ENCODE measurements at regions not wholly inside any gene's neighbourhood (a gene's known extent, or its start where the extent isn't known, plus 50 kb on each side); places are given as distances from the start of the nearest gene placed in this dataset.
"Not testable (repeated sequence)": the region's sequence is repeated elsewhere in the genome, so short reads cannot be mapped to it uniquely, and the experiment has no call there.

DNA sequence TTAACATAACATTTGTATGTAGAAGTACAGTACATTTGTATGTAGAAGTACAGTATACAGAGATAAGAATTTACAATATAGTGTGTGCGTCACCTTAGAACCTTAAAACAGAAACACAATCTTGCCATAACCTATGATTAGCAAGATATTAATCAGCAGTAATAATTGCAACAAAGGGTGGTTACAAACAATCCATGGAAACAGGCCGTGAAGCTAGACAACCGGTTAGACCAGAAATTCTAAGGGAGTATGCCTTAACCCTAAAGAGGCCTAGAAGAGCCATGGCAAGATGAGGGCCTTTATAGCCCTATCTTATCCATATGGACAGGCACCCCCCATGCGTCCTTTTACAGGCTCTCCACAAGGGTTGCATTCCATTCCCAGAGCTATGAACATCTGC lies 605.9 kb downstream of the KCNT2 start:
- not testable (repeated sequence) for DNase-seq (ENCODE audit: low read depth in 2 of 2)

DNA sequence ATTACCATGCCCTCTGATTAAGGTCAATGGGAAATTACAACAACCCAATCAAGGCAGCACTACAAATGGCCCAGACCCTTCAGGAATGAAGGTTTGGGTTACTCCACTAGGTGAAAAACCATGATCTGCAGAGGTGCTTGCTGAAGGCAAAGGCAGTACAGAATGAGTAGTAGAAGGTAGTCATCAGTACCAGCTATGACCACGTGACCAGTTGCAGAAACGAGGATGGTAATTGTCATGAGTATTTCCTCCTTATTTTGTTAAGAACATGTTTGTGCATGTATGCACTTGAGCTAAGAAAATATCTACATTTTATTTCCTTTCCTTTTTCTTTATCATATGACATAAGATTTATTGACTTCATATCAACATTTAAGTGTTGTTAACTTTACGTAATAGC lies 607.1 kb downstream of the KCNT2 start:
- no peak for DNase-seq (ENCODE audit: low read depth in 2 of 2)

DNA sequence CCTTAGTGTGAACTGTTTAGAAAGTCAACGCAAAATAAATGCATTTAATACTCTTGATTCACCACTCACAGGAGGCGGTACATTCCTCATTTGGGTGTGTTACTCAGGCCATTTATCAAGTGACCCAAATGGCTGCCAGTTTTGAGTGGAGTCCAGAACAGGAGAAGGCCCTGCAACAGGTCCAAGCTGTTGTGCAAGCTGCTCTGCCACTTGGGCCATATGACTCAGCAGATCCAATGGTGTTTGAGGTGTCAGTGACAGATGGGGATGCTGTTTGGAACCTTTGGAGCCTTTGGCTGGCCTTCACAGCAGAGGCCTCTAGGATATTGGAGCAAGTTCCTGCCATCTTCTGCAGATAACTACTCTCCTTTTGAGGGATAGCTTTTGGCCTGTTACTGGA lies 609.2 kb downstream of the KCNT2 start:
- no peak for DNase-seq (ENCODE audit: low read depth in 2 of 2)

GRCh38 chr1:195981448-195982139 lies 626.6 kb downstream of the KCNT2 start:
- peak; percentile 12 to 17 for DNase-seq (ENCODE audit: low read depth in 2 of 2)

DNA sequence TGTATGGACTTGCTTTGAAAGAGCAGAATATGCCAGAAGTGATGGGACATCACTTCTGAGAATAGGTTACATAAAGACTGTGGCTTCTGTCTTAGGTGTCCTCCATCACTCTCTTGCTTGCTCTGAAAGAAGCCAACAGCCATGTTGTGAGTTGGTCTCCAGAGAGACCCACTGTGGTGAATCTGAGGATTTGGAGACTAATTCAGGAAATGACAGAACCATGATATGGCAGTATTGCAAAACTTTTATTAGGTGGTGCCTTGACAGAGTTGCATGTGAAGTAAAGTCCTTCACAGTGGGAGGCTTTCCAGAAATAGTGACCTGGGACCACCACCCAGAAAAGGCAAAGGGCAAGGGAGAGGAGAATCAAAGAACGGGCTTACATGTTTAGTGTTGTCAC lies 628.6 kb downstream of the KCNT2 start:
- no peak for DNase-seq (ENCODE audit: low read depth in 2 of 2)

DNA sequence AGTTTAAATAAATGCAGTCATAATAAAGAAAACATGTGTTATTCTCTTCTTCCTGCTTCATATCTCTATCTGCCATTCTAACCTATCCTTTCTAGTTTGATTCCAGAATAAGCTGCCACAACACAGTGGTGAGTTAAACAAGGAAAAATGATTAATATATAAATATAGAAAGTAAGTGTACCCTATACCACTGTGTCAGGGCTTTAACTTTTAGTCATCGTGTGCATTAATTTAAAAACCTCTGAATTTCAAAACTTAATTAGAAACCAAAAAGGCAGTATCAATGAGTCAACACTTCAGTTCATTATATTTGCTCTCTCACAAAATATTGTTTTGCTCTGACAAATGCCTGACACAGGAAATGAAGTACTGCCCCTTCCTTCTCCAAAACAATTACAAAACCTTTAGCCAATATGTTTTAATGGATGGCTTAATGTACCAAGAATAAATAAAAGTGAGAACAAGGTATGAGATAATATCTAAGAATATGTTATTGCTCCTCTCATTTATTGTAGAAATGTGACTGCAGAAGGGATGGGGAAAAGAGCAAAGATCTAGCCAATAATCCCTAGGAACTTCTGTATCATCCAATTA lies 634.8 kb downstream of the KCNT2 start:
- DNase-seq (ENCODE audit: low read depth in 2 of 2) = no peak

DNA sequence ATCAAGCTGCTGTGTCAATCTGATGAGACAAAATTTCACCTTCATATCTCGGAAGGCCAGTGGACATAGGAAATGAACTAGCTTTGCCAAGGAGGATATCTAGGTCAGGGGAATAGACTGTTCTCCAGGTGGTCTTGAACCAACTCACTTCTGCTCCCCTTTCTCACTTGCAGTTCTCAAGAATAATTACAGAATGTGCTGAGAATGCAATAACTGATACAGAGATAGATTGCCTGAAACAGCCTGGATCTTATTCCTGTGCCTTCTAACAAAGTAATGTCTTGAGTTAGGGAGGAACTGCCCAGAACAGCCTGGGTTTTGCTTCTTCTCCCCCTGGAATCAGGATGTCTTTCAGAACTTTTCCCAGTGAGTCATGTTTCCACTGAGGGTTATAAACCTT lies 636.7 kb downstream of the KCNT2 start:
- DNase-seq (ENCODE audit: low read depth in 2 of 2) = no peak

GRCh38 chr1:195970209-195970608 lies 638.0 kb downstream of the KCNT2 start:
- no peak for DNase-seq (ENCODE audit: low read depth in 2 of 2)

DNA sequence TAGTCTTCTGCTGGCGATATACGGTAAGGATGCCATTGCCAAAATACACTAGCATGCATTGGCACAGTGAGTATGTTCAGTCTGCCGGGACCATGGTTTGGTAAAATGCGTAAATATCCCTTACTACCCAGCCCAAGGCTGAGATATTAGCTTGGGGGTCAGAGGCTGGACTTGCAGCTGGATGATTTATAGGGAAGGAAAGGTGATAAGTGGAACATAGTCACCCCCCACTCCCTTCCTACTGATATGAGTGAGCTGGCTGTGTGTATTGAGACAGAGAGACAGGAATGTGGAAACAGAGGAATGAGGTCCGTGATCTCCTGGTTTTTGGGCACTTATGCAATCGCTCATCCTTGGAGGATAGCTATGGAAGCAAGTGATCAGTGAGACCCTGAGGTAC lies 642.8 kb downstream of the KCNT2 start:
- no peak for DNase-seq (ENCODE audit: low read depth in 2 of 2)

GRCh38 chr1:195965036-195965435 lies 643.2 kb downstream of the KCNT2 start:
- DNase-seq (ENCODE audit: low read depth in 2 of 2) = no peak

DNA sequence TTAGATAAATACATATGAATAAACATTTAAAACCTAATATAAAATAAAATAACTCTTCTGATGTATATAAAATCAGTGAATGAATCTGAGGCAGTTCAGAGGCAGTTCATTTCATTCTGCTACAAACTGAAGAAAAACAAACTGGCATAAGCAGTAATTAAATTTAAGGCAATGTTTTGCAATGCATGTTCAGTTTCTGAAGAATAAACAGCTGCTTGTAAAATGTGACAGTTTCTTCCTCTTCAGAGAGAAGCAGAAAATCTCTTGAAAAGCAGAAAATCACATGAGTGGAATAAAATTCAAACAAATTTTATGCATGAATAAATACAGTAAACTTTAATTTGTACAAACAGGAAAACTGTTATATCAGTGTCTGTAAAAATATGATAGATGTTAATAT lies 643.7 kb downstream of the KCNT2 start:
- no peak for DNase-seq (ENCODE audit: low read depth in 2 of 2)

GRCh38 chr1:195962051-195962450 lies 646.2 kb downstream of the KCNT2 start:
- DNase-seq (ENCODE audit: low read depth in 2 of 2) = no peak

DNA sequence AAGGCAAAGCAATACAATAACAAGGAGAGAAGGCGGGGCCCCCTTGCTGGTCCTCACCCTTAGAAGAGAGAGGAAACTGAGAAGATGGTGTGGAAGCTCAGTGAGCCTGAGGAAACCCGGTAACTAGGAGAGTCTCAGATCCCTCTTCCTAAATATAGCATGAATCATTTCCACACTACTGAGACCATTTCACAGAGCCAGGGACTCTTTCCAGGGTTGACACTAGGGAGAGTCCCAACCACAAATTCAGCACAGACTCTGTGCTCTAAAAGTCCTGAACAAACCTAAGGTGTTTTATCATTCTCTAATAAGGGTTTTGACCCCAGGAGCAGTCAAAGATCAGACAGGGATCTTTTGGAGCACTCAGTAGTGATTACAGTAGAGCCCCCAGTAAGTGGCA lies 647.7 kb downstream of the KCNT2 start:
- no peak for DNase-seq (ENCODE audit: low read depth in 2 of 2)

DNA sequence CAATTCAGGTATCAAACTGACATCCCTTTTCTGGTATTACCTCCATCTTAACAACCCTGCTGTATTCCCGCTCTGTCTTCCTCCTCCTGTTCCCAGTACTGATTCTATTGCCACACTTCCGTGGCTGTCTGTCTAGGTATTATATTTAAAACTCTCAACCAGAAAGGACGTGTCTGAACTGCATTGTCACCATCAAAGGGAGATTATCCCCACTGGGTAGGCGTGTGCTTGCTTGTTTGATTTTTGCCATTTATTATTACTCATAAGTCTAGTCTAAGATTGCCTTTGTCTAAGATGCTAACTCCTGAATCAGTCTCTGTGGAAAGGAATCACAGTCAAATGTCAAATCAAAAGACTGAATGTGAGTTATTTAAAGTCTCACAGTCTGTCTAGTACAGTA lies 650.1 kb downstream of the KCNT2 start:
- no peak for DNase-seq (ENCODE audit: low read depth in 2 of 2)

GRCh38 chr1:195956845-195957244 lies 651.4 kb downstream of the KCNT2 start:
- no peak for DNase-seq (ENCODE audit: low read depth in 2 of 2)

DNA sequence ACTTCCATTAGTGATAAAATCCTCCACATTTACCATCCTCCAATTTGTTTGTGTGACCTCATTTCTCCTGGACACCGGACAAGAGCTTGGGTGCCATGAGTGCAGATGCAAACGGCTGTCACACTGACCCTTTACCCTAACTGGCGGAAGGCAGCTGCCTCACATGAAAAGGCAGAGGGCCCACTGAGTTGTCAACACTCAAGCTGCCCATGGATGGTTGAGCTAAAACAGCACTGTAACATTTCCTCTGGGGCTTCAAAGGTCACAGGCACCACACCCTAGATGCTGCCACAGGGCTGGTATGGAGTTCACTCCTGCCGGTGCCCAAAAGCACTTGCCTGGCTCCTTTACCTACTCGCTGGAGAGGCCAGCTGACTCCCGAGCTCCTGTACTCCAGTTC lies 653.4 kb downstream of the KCNT2 start:
- no peak for DNase-seq (ENCODE audit: low read depth in 2 of 2)

- no peak for DNase-seq (ENCODE audit: low read depth in 2 of 2)
These were observed 656.9 kb downstream of the KCNT2 start for GRCh38 chr1:195951313-195951712.

- no peak for DNase-seq (ENCODE audit: low read depth in 2 of 2)
These were observed 659.9 kb downstream of the KCNT2 start for GRCh38 chr1:195948123-195948895.

- DNase-seq (ENCODE audit: low read depth in 2 of 2) = no peak
These were observed 661.7 kb downstream of the KCNT2 start for GRCh38 chr1:195946500-195946899.

DNA sequence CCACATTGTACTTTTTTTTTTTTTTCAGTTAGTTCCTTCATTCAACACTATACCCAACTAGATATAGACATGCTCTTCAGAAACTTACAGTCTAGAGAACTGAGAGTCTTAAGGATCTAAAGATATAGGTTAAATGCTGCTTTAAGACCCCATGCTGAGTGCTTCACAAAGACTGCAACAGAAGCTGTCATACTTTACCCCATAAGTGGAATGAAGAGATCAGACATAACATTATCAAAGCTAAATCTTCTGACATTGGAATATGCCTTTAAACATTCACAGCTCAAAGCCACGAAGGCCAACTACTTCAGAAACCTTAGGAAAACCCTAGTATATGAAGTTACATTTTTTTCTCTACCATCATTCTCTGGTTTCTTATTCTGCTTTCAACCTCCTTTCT lies 666.4 kb downstream of the KCNT2 start:
- DNase-seq (ENCODE audit: low read depth in 2 of 2) = no peak

DNA sequence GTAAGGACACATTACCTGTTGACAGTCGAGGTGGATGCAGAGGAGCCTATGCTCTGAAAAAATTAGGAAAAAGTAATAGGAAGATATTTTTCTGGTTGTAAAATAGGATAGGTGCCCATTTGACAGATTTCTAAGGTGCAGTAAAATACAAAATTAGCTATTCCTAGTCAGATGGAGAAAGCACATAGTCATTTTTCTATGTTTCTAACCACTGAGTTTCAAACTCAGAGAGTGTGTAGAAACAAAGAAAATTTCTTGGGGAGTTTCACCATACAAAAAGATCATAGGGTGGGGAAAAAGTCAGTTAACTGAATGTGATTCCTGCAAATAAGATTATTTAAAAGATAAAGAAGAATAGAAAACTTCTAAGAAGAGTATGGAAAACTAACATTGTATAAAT lies 666.9 kb downstream of the KCNT2 start:
- no peak for DNase-seq (ENCODE audit: low read depth in 2 of 2)

GRCh38 chr1:195939844-195940243 lies 668.4 kb downstream of the KCNT2 start:
- no peak for DNase-seq (ENCODE audit: low read depth in 2 of 2)
